SK-N-SH (cell line): ENCODE measurements at regions not wholly inside any gene's neighbourhood (a gene's known extent, or its start where the extent isn't known, plus 50 kb on each side); places are given as distances from the start of the nearest gene placed in this dataset.

Source experiments
- EZH2phosphoT487 ChIP-seq: fragments of 200-600 bp; sonication (generic); IDR thresholded peaks from 2 replicates; pipeline ENCODE4 v1.6.1; 2017; ENCODE audit warnings: low read depth, mixed run types, mild to moderate bottlenecking, antibody characterized with exemption, moderate library complexity, borderline replicate concordance
- FOXM1 ChIP-seq: IDR thresholded peaks from 2 replicates; pipeline ENCODE4 v1.4.0; 2012; ENCODE audit warnings: low read depth, mild to moderate bottlenecking
- GABPA ChIP-seq: IDR thresholded peaks from 2 replicates; pipeline ENCODE4 v1.4.0; 2012; ENCODE audit warnings: low read depth, mild to moderate bottlenecking
- GATA2 ChIP-seq: sonication (generic); formaldehyde crosslinking; IDR thresholded peaks from 2 replicates; pipeline ENCODE4 v1.5.0; 2020; ENCODE audit warnings: mild to moderate bottlenecking, missing genetic modification reagents
- PBX3 ChIP-seq: IDR thresholded peaks from 2 replicates; pipeline ENCODE4; 2012
- RAD21 ChIP-seq: IDR thresholded peaks from 2 replicates; pipeline ENCODE4 v1.6.1; 2012; ENCODE audit warnings: mild to moderate bottlenecking, low read length
- SIN3A ChIP-seq: IDR thresholded peaks from 2 replicates; pipeline ENCODE4 v1.6.1; 2012; ENCODE audit warnings: low read depth, mild to moderate bottlenecking, low read length, moderate library complexity, borderline replicate concordance
- SMC3 ChIP-seq: IDR thresholded peaks from 2 replicates; pipeline ENCODE4 v1.6.1; 2012; ENCODE audit warnings: low read depth, low read length, improper control_type of control experiment
- YY1 ChIP-seq: IDR thresholded peaks from 2 replicates; pipeline ENCODE4 v1.4.0; 2012; ENCODE audit warnings: low read depth, mild to moderate bottlenecking
- TF ChIP-seq, protein P1 (sequence below): IDR thresholded peaks from 2 replicates; pipeline ENCODE4 v1.4.0; 2012; ENCODE audit warnings: low read depth, borderline replicate concordance
- TF ChIP-seq, protein P2 (sequence below): IDR thresholded peaks from 2 replicates; pipeline ENCODE4 v1.6.1; 2012; ENCODE audit warnings: mild to moderate bottlenecking, low read depth, low read length, moderate library complexity
- TF ChIP-seq, protein P3 (sequence below): fragments of 200-600 bp; sonication (generic); IDR thresholded peaks from 2 replicates; pipeline ENCODE4 v1.6.1; 2017; ENCODE audit warnings: antibody characterized with exemption, mild to moderate bottlenecking, moderate library complexity

DNA sequence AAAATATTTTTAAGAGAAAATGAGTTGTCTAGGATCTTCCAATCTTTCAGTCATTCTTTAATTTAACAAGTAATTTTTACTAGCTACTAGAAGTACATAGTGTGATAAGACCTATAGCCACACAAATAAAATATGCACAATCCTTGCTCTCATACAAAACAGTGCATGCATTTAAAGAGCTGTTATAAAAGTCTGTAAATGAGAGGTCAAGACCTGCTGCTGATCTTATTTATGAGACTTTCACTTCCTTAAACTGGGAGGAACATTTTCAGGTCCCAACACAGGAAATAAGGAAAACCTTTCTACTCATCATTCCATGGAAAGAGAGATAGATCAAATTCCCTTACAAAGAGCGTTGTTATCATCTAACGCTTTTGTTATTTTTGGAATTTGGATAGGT lies 54.2 kb upstream of the PAM start:
- TF ChIP-seq GATA2, result no peak
- TF ChIP-seq SMC3, result no peak
- TF ChIP-seq, protein P1, sequence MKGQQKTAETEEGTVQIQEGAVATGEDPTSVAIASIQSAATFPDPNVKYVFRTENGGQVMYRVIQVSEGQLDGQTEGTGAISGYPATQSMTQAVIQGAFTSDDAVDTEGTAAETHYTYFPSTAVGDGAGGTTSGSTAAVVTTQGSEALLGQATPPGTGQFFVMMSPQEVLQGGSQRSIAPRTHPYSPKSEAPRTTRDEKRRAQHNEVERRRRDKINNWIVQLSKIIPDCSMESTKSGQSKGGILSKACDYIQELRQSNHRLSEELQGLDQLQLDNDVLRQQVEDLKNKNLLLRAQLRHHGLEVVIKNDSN, result no peak
- TF ChIP-seq, protein P2, sequence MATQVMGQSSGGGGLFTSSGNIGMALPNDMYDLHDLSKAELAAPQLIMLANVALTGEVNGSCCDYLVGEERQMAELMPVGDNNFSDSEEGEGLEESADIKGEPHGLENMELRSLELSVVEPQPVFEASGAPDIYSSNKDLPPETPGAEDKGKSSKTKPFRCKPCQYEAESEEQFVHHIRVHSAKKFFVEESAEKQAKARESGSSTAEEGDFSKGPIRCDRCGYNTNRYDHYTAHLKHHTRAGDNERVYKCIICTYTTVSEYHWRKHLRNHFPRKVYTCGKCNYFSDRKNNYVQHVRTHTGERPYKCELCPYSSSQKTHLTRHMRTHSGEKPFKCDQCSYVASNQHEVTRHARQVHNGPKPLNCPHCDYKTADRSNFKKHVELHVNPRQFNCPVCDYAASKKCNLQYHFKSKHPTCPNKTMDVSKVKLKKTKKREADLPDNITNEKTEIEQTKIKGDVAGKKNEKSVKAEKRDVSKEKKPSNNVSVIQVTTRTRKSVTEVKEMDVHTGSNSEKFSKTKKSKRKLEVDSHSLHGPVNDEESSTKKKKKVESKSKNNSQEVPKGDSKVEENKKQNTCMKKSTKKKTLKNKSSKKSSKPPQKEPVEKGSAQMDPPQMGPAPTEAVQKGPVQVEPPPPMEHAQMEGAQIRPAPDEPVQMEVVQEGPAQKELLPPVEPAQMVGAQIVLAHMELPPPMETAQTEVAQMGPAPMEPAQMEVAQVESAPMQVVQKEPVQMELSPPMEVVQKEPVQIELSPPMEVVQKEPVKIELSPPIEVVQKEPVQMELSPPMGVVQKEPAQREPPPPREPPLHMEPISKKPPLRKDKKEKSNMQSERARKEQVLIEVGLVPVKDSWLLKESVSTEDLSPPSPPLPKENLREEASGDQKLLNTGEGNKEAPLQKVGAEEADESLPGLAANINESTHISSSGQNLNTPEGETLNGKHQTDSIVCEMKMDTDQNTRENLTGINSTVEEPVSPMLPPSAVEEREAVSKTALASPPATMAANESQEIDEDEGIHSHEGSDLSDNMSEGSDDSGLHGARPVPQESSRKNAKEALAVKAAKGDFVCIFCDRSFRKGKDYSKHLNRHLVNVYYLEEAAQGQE, result no peak
- TF ChIP-seq FOXM1, result no peak
- TF ChIP-seq, protein P3, sequence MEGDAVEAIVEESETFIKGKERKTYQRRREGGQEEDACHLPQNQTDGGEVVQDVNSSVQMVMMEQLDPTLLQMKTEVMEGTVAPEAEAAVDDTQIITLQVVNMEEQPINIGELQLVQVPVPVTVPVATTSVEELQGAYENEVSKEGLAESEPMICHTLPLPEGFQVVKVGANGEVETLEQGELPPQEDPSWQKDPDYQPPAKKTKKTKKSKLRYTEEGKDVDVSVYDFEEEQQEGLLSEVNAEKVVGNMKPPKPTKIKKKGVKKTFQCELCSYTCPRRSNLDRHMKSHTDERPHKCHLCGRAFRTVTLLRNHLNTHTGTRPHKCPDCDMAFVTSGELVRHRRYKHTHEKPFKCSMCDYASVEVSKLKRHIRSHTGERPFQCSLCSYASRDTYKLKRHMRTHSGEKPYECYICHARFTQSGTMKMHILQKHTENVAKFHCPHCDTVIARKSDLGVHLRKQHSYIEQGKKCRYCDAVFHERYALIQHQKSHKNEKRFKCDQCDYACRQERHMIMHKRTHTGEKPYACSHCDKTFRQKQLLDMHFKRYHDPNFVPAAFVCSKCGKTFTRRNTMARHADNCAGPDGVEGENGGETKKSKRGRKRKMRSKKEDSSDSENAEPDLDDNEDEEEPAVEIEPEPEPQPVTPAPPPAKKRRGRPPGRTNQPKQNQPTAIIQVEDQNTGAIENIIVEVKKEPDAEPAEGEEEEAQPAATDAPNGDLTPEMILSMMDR, result no peak
- TF ChIP-seq SIN3A, result no peak
- no peak for TF ChIP-seq GABPA
- TF ChIP-seq EZH2phosphoT487, result no peak
- no peak for TF ChIP-seq RAD21
- no peak for TF ChIP-seq PBX3
- no peak for TF ChIP-seq YY1
